RWPE2 (cell line): ENCODE measurements at regions not wholly inside any gene's neighbourhood (a gene's known extent, or its start where the extent isn't known, plus 50 kb on each side); places are given as distances from the start of the nearest gene placed in this dataset.

Experiments used
- ATAC-seq: fragments of 200-7000 bp; cut with Tn5 transposase; 3 replicates; pipeline ENCODE4 v1.9.1; 2021; ENCODE audit warnings: low read depth
- DNase-seq: peaks from one replicate; pipeline ENCODE4 v3.0.0-alpha.2; 2020; ENCODE audit warnings: low spot score
- H3K27ac ChIP-seq: fragments of 450-650 bp; 2 replicates; pipeline ENCODE4 v1.5.1; 2017; ENCODE audit warnings: mild to moderate bottlenecking; ENCODE audit not compliant: poor library complexity, severe bottlenecking
- H3K27me3 ChIP-seq: fragments of 250-450 bp; sonication (Bioruptor Pico); 2 replicates; pipeline ENCODE4 v1.5.1; 2021; ENCODE audit warnings: mild to moderate bottlenecking, moderate library complexity; ENCODE audit not compliant: insufficient read depth, poor library complexity, severe bottlenecking
- H3K36me3 ChIP-seq: fragments of 250-450 bp; sonication (Bioruptor Pico); 2 replicates; pipeline ENCODE4 v1.5.1; 2020; ENCODE audit warnings: low read depth, mild to moderate bottlenecking, moderate library complexity
- H3K4me1 ChIP-seq: fragments of 250-450 bp; sonication (Bioruptor Pico); 2 replicates; pipeline ENCODE4 v1.5.1; 2021; ENCODE audit warnings: mild to moderate bottlenecking, moderate library complexity; ENCODE audit not compliant: insufficient read depth, poor library complexity, severe bottlenecking
- H3K4me3 ChIP-seq: fragments of 250-450 bp; sonication (Bioruptor Pico); 2 replicates; pipeline ENCODE4 v1.5.1; 2021; ENCODE audit warnings: mild to moderate bottlenecking, moderate library complexity; ENCODE audit not compliant: severe bottlenecking
- H3K9me3 ChIP-seq: fragments of 250-450 bp; sonication (Bioruptor Pico); 2 replicates; pipeline ENCODE4 v1.5.1; 2021; ENCODE audit warnings: mild to moderate bottlenecking, moderate library complexity; ENCODE audit not compliant: severe bottlenecking
- CTCF ChIP-seq: fragments of 450-650 bp; IDR thresholded peaks from one replicate; pipeline ENCODE4 v1.5.1; 2017; ENCODE audit warnings: mild to moderate bottlenecking, moderate library complexity; ENCODE audit not compliant: poor library complexity, severe bottlenecking

- no peak for ATAC-seq
- no peaks in the 10 kb centered on the region for H3K36me3 ChIP-seq
- H3K27me3 ChIP-seq, result peaks cover 3% of the 10 kb centered on the region
- H3K9me3 ChIP-seq, result no peaks in the 10 kb centered on the region
- no peak for DNase-seq
- TF ChIP-seq CTCF, result peak; percentile 85
- no peak overlapping the region for H3K27ac ChIP-seq
- no peaks in the 10 kb centered on the region for H3K4me1 ChIP-seq
- no peak overlapping the region for H3K4me3 ChIP-seq
Observed at GRCh38 chr4:35934320-35934981, 309.9 kb downstream of the ARAP2 start.

GRCh38 chr4:35938936-35939335, 305.4 kb downstream of the ARAP2 start:
- Histone ChIP-seq H3K27ac (no peak overlapping the region), H3K9me3 (no peaks in the 10 kb centered on the region), H3K27me3 (no peaks in the 10 kb centered on the region), H3K4me1 (no peaks in the 10 kb centered on the region), H3K4me3 (no peak overlapping the region), H3K36me3 (no peaks in the 10 kb centered on the region)
- ATAC-seq, result no peak
- TF ChIP-seq CTCF, result no peak
- no peak for DNase-seq

GRCh38 chr4:35939751-35940150, 304.6 kb downstream of the ARAP2 start:
- no peak for DNase-seq
- Histone ChIP-seq H3K27me3 (no peaks in the 10 kb centered on the region), H3K36me3 (no peaks in the 10 kb centered on the region), H3K4me1 (no peaks in the 10 kb centered on the region), H3K27ac (no peak overlapping the region), H3K9me3 (no peaks in the 10 kb centered on the region), H3K4me3 (no peak overlapping the region)
- ATAC-seq, result no peak
- no peak for TF ChIP-seq CTCF

GRCh38 chr4:35942092-35942491, 302.2 kb downstream of the ARAP2 start:
- H3K4me1 ChIP-seq, result no peaks in the 10 kb centered on the region
- no peaks in the 10 kb centered on the region for H3K9me3 ChIP-seq
- H3K27me3 ChIP-seq, result no peaks in the 10 kb centered on the region
- no peak overlapping the region for H3K4me3 ChIP-seq
- no peak for DNase-seq
- no peak for ATAC-seq
- H3K36me3 ChIP-seq, result no peaks in the 10 kb centered on the region
- no peak for TF ChIP-seq CTCF
- H3K27ac ChIP-seq, result no peak overlapping the region

- Histone ChIP-seq H3K27me3 (no peaks in the 10 kb centered on the region), H3K27ac (no peak overlapping the region), H3K4me1 (no peaks in the 10 kb centered on the region), H3K4me3 (no peak overlapping the region), H3K36me3 (no peaks in the 10 kb centered on the region), H3K9me3 (no peaks in the 10 kb centered on the region)
- TF ChIP-seq CTCF, result no peak
- no peak for ATAC-seq
- no peak for DNase-seq
Observed at GRCh38 chr4:35943606-35944005, 300.7 kb downstream of the ARAP2 start.
